Liver (tissue), 8 donors: ENCODE measurements at regions not wholly inside any gene's neighbourhood (a gene's known extent, or its start where the extent isn't known, plus 50 kb on each side); places are given as distances from the start of the nearest gene placed in this dataset.

Experiments
- DNase-seq: peaks from one replicate; pipeline ENCODE4 v3.0.0-alpha.2; 2017; ENCODE audit warnings: low spot score
- H3K27ac ChIP-seq, 2 donors: one replicate each; pipeline ENCODE4 v1.7.0; 2013; ENCODE audit warnings: inconsistent platforms in 2 of 2, low read length in 2 of 2, control low read depth in 1 of 2, low read depth in 1 of 2, mild to moderate bottlenecking in 1 of 2
- H3K27me3 ChIP-seq, 4 donors: one replicate each; pipeline versions ENCODE4 v1.6.1 to v1.7.0; 2013; ENCODE audit warnings: low read length in 3 of 4, inconsistent platforms in 1 of 4, mild to moderate bottlenecking in 1 of 4, moderate library complexity in 1 of 4; ENCODE audit not compliant: control insufficient read depth in 4 of 4, insufficient read depth in 4 of 4
- H3K36me3 ChIP-seq, 4 donors: one replicate each; pipeline versions ENCODE4 v1.6.1 to v1.7.0; 2013; ENCODE audit warnings: low read length in 3 of 4, mild to moderate bottlenecking in 3 of 4, low read depth in 1 of 4, moderate library complexity in 1 of 4; ENCODE audit not compliant: control insufficient read depth in 4 of 4, insufficient read depth in 3 of 4
- H3K4me1 ChIP-seq, 4 donors: one replicate each; pipeline versions ENCODE4 v1.6.1 to v1.7.0; 2013; ENCODE audit warnings: low read length in 3 of 4, mild to moderate bottlenecking in 3 of 4, moderate library complexity in 1 of 4; ENCODE audit not compliant: control insufficient read depth in 4 of 4, insufficient read depth in 4 of 4
- H3K4me3 ChIP-seq, 3 donors: one replicate each; pipeline versions ENCODE4 v1.6.1 to v1.7.0; 2013; ENCODE audit warnings: low read length in 3 of 3, control low read depth in 1 of 3, low read depth in 1 of 3, mild to moderate bottlenecking in 1 of 3
- H3K9ac ChIP-seq, 2 donors: one replicate each; pipeline ENCODE4 v1.7.0; 2013; ENCODE audit warnings: low read length in 2 of 2, mild to moderate bottlenecking in 2 of 2, moderate library complexity in 2 of 2, control low read depth in 1 of 2, low read depth in 1 of 2
- H3K9me3 ChIP-seq, 4 donors: one replicate each; pipeline versions ENCODE4 v1.6.1 to v1.7.0; 2013; ENCODE audit warnings: low read length in 3 of 4; ENCODE audit not compliant: control insufficient read depth in 4 of 4
- CTCF ChIP-seq: fragments of 150-350 bp; IDR thresholded peaks from 2 replicates; pipeline ENCODE4 v1.5.1; 2017; ENCODE audit warnings: improper control_type of control experiment, low read depth, low read length; ENCODE audit not compliant: missing input control
- EGR1 ChIP-seq, 2 donors: IDR thresholded peaks; 2 replicates each; pipeline ENCODE4 v1.6.1; 2016 to 2018; ENCODE audit warnings: antibody characterized with exemption in 2 of 2, low read depth in 2 of 2
- FOXA1 ChIP-seq: IDR thresholded peaks from 2 replicates; pipeline ENCODE4 v1.6.1; 2016; ENCODE audit warnings: antibody characterized with exemption
- FOXA2 ChIP-seq: IDR thresholded peaks from 2 replicates; pipeline ENCODE4 v1.6.1; 2016; ENCODE audit warnings: antibody characterized with exemption
- GABPA ChIP-seq, 2 donors: IDR thresholded peaks in 1 of 2; conservative IDR thresholded peaks in 1 of 2; 2 replicates each; pipeline ENCODE4 v1.6.1; 2016; ENCODE audit warnings: antibody characterized with exemption in 2 of 2, mild to moderate bottlenecking in 1 of 2, moderate library complexity in 1 of 2
- HNF4A ChIP-seq, 2 donors: conservative IDR thresholded peaks; 2 replicates each; pipeline ENCODE4 v1.6.1; 2016; ENCODE audit warnings: antibody characterized with exemption in 2 of 2, mild to moderate bottlenecking in 2 of 2
- HNF4G ChIP-seq: IDR thresholded peaks from 2 replicates; pipeline ENCODE4 v1.6.1; 2016; ENCODE audit warnings: antibody characterized with exemption
- JUND ChIP-seq, 2 donors: IDR thresholded peaks; 2 replicates each; pipeline ENCODE4 v1.6.1; 2016; ENCODE audit warnings: antibody characterized with exemption in 2 of 2
- MAX ChIP-seq: IDR thresholded peaks from 2 replicates; pipeline ENCODE4 v1.6.1; 2016; ENCODE audit warnings: antibody characterized with exemption
- NR2F2 ChIP-seq: IDR thresholded peaks from 2 replicates; pipeline ENCODE4 v1.6.1; 2016; ENCODE audit warnings: antibody characterized with exemption
- RAD21 ChIP-seq, 2 donors: IDR thresholded peaks; 2 replicates each; pipeline ENCODE4 v1.6.1; 2016; ENCODE audit warnings: antibody characterized with exemption in 2 of 2, mild to moderate bottlenecking in 2 of 2
- RXRA ChIP-seq, 2 donors: IDR thresholded peaks; 2 replicates each; pipeline ENCODE4 v1.6.1; 2017 to 2018; ENCODE audit warnings: antibody characterized with exemption in 2 of 2, mild to moderate bottlenecking in 1 of 2
- SP1 ChIP-seq: IDR thresholded peaks from 2 replicates; pipeline ENCODE4 v1.6.1; 2018; ENCODE audit warnings: antibody characterized with exemption, mild to moderate bottlenecking
- YY1 ChIP-seq: IDR thresholded peaks from 2 replicates; pipeline ENCODE4 v1.6.1; 2016; ENCODE audit warnings: antibody characterized with exemption, mild to moderate bottlenecking
- WGBS: extraction: QIAGEN DNeasy Blood & Tissue Kit; methylation state at CpG from one replicate; pipeline ENCODE4 v1.1.7; 2013; 5-methylcytosine and 5-hydroxymethylcytosine counted together
- TF ChIP-seq, protein P1 (sequence below): IDR thresholded peaks from 2 replicates; pipeline ENCODE4 v1.6.1; 2016; ENCODE audit warnings: antibody characterized with exemption
- TF ChIP-seq, protein P2 (sequence below): IDR thresholded peaks from 2 replicates; pipeline ENCODE4 v1.6.1; 2016; ENCODE audit warnings: antibody characterized with exemption, mild to moderate bottlenecking
- donor health status: healthy.
- donor health status: healthy.
- donor health status: healthy.
- donor health status: healthy.
- donor health status: healthy.

GRCh38 chr7:52695973-52696595, 339.3 kb upstream of the POM121L12 start:
- peaks cover 0 to 2% (median 0%) of the 10 kb centered on the region in 4 donors for H3K27me3 ChIP-seq
- H3K4me3 ChIP-seq: no peak overlapping the region
- no peak for DNase-seq
- H3K27ac ChIP-seq: no peak overlapping the region
- TF ChIP-seq, protein P1, sequence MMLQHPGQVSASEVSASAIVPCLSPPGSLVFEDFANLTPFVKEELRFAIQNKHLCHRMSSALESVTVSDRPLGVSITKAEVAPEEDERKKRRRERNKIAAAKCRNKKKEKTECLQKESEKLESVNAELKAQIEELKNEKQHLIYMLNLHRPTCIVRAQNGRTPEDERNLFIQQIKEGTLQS: no peak
- TF ChIP-seq EGR1 (IDR thresholded peaks at IDR 0.05; ENCODE audit: low read depth in 2 of 2): no peak
- no peak for TF ChIP-seq GABPA (IDR thresholded peaks at IDR 0.05 in 1 of 2, conservative IDR thresholded peaks at IDR 0.05 in 1 of 2)
- no peak for TF ChIP-seq SP1
- no peak for TF ChIP-seq FOXA1
- no peak for TF ChIP-seq CTCF
- no peak for TF ChIP-seq FOXA2
- no peak for TF ChIP-seq HNF4G
- TF ChIP-seq, protein P2, sequence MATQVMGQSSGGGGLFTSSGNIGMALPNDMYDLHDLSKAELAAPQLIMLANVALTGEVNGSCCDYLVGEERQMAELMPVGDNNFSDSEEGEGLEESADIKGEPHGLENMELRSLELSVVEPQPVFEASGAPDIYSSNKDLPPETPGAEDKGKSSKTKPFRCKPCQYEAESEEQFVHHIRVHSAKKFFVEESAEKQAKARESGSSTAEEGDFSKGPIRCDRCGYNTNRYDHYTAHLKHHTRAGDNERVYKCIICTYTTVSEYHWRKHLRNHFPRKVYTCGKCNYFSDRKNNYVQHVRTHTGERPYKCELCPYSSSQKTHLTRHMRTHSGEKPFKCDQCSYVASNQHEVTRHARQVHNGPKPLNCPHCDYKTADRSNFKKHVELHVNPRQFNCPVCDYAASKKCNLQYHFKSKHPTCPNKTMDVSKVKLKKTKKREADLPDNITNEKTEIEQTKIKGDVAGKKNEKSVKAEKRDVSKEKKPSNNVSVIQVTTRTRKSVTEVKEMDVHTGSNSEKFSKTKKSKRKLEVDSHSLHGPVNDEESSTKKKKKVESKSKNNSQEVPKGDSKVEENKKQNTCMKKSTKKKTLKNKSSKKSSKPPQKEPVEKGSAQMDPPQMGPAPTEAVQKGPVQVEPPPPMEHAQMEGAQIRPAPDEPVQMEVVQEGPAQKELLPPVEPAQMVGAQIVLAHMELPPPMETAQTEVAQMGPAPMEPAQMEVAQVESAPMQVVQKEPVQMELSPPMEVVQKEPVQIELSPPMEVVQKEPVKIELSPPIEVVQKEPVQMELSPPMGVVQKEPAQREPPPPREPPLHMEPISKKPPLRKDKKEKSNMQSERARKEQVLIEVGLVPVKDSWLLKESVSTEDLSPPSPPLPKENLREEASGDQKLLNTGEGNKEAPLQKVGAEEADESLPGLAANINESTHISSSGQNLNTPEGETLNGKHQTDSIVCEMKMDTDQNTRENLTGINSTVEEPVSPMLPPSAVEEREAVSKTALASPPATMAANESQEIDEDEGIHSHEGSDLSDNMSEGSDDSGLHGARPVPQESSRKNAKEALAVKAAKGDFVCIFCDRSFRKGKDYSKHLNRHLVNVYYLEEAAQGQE: no peak
- 32% methylated on average over 5 of the region's 5 CpGs for WGBS
- H3K4me1 ChIP-seq: no peaks in the 10 kb centered on the region
- H3K9ac ChIP-seq: no peak overlapping the region
- no peaks in the 10 kb centered on the region for H3K9me3 ChIP-seq
- H3K36me3 ChIP-seq: no peaks in the 10 kb centered on the region

DNA sequence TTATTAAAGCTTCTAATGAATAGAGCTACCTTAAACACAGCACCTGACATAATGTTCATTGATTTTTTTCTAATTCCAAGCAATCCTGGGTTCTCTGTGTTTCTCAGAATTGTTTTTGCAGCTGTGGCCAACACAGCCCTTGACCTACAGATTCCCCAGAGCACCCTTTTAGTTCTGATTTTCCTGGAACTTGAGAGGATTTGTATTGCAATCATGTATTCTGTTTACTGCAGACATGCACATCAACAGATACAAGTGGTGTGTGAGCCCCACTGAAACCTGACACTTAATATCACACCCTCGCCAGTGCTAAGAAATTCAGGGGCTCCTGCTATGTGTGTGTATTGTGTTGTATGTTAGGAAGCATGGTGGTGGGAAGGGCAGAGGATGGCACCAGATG, 344.2 kb upstream of the POM121L12 start:
- TF ChIP-seq EGR1 (IDR thresholded peaks at IDR 0.05; ENCODE audit: low read depth in 2 of 2): no peak
- no peak for TF ChIP-seq HNF4A (conservative IDR thresholded peaks at IDR 0.05)
- no peak for TF ChIP-seq RXRA (IDR thresholded peaks at IDR 0.05)
- Histone ChIP-seq H3K4me1 (no peaks in the 10 kb centered on the region), H3K4me3 (no peak overlapping the region), H3K27me3 (no peaks in the 10 kb centered on the region), H3K36me3 (no peaks in the 10 kb centered on the region), H3K9me3 (no peaks in the 10 kb centered on the region), H3K9ac (no peak overlapping the region), H3K27ac (no peak overlapping the region)
- no peak for DNase-seq
- 64% methylated on average over 1 of the region's 1 CpG for WGBS

- Histone ChIP-seq H3K27me3 (no peaks in the 10 kb centered on the region), H3K4me3 (no peak overlapping the region), H3K4me1 (no peaks in the 10 kb centered on the region), H3K9ac (no peak overlapping the region), H3K36me3 (no peaks in the 10 kb centered on the region), H3K27ac (no peak overlapping the region), H3K9me3 (no peaks in the 10 kb centered on the region)
- DNase-seq: no peak
- WGBS: 75% methylated on average over 2 of the region's 2 CpGs
- TF ChIP-seq HNF4G (no peak), YY1 (no peak), RXRA (IDR thresholded peaks at IDR 0.05) (no peak), RAD21 (IDR thresholded peaks at IDR 0.05) (no peak), HNF4A (conservative IDR thresholded peaks at IDR 0.05) (no peak), JUND (IDR thresholded peaks at IDR 0.05) (no peak), CTCF (no peak), FOXA1 (no peak), NR2F2 (no peak), MAX (no peak)
- TF ChIP-seq, protein P2: no peak
Observed at GRCh38 chr7:52689912-52690311, 345.5 kb upstream of the POM121L12 start.
